ENCODE measurements at regions not wholly inside any gene's neighbourhood (a gene's known extent, or its start where the extent isn't known, plus 50 kb on each side); places are given as distances from the start of the nearest gene placed in this dataset.

GRCh38 chr4:126568652-126569570 lies 1063.8 kb upstream of the INTU start:
- Histone ChIP-seq H3K27me3 (no peaks in the 10 kb centered on the region), H3K36me3 (no peaks in the 10 kb centered on the region), H3K4me1 (no peaks in the 10 kb centered on the region), H3K9me3 (no peaks in the 10 kb centered on the region), H3K4me3 (no peak overlapping the region), H3K27ac (no peak overlapping the region)
- DNase-seq = no peak
- TF ChIP-seq POLR2A (IDR thresholded peaks at IDR 0.05) (no peak), POLR2AphosphoS5 (IDR thresholded peaks at IDR 0.05) (no peak), CTCF (IDR thresholded peaks at IDR 0.05) (no peak), EP300 (IDR thresholded peaks at IDR 0.05) (no peak)
- WGBS, 2 donors = 56 to 69% methylated on average over 7 of the region's 7 CpGs
- intact Hi-C loops (cut with DNase I) = no loop called here

GRCh38 chr4:126572264-126572663 lies 1060.5 kb upstream of the INTU start:
- Histone ChIP-seq H3K4me1 (no peaks in the 10 kb centered on the region), H3K9me3 (no peaks in the 10 kb centered on the region), H3K36me3 (no peaks in the 10 kb centered on the region), H3K27ac (no peak overlapping the region), H3K4me3 (no peak overlapping the region), H3K27me3 (no peaks in the 10 kb centered on the region)
- no peak for DNase-seq
- WGBS, 2 donors = 46 to 57% methylated on average over 2 of the region's 2 CpGs
- intact Hi-C loops (cut with DNase I) = no loop called here
- TF ChIP-seq EP300 (IDR thresholded peaks at IDR 0.05) = no peak
- no peak for TF ChIP-seq POLR2AphosphoS5 (IDR thresholded peaks at IDR 0.05)
- TF ChIP-seq CTCF (IDR thresholded peaks at IDR 0.05) = no peak
- TF ChIP-seq POLR2A (IDR thresholded peaks at IDR 0.05) = no peak

DNA sequence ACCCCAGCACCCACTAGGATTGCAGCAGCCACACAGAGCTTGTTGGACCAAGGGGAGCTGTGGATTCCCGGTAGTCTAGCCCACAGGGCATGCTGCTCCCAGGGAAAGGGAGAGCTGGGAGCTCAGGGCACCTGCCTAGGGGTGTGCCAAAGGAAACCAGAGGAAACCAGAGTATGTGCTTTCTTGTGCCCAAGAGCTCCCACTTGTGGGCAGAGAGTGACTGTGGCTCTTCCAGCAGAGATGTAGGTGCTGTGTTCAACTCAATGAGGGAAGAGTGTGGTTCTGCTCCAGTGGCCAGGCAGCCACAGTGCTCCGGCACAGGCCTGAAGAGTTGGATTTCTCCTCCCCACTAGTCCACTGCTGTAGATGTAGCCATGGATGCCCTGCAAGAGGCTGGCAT lies 1050.0 kb upstream of the INTU start:
- no peak overlapping the region for H3K27ac ChIP-seq
- intact Hi-C loops (cut with DNase I) = no loop called here
- no peaks in the 10 kb centered on the region for H3K9me3 ChIP-seq
- H3K4me3 ChIP-seq = no peak overlapping the region
- no peaks in the 10 kb centered on the region for H3K36me3 ChIP-seq
- DNase-seq = no peak
- 77 to 88% methylated on average over 2 of the region's 2 CpGs for WGBS, 2 donors
- TF ChIP-seq CTCF (IDR thresholded peaks at IDR 0.05) (no peak), EP300 (IDR thresholded peaks at IDR 0.05) (no peak), POLR2A (IDR thresholded peaks at IDR 0.05) (no peak)
- no peaks in the 10 kb centered on the region for H3K4me1 ChIP-seq
- no peaks in the 10 kb centered on the region for H3K27me3 ChIP-seq

DNA sequence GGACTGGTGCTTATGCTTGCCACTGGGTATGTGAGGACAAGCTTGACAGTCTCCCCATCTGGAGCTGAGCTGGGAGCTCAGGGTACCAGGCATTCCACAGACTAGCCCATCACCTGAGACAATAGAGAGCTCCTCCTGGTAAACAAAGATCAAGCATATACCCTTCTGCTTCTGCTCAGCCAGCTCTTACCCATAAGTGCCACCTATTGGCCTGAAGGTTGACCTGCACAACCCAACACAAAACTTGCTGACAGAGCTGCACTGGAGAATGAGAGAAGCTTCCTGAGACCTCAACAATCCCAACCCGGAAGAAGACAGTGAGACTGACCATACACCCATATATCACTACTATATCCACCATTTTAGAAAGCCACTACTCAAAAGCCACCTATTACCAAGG lies 1049.2 kb upstream of the INTU start:
- Histone ChIP-seq H3K36me3 (no peaks in the 10 kb centered on the region), H3K27ac (no peak overlapping the region), H3K9me3 (no peaks in the 10 kb centered on the region), H3K27me3 (no peaks in the 10 kb centered on the region), H3K4me3 (no peak overlapping the region), H3K4me1 (no peaks in the 10 kb centered on the region)
- WGBS, 2 donors = 70 to 79% methylated on average over 1 of the region's 1 CpG
- intact Hi-C loops (cut with DNase I) = no loop called here
- TF ChIP-seq CTCF (IDR thresholded peaks at IDR 0.05) (no peak), POLR2A (IDR thresholded peaks at IDR 0.05) (no peak), POLR2AphosphoS5 (IDR thresholded peaks at IDR 0.05) (no peak)
- no peak for DNase-seq

GRCh38 chr4:126591583-126591982 lies 1041.2 kb upstream of the INTU start:
- H3K27ac ChIP-seq = no peak overlapping the region
- H3K4me1 ChIP-seq = peaks cover 0 to 14% (median 0%) of the 10 kb centered on the region in 4 donors
- H3K4me3 ChIP-seq = no peak overlapping the region
- H3K27me3 ChIP-seq = no peaks in the 10 kb centered on the region
- intact Hi-C loops (cut with DNase I) = no loop called here
- no peak for DNase-seq
- peaks cover 0 to 3% (median 0%) of the 10 kb centered on the region in 4 donors for H3K9me3 ChIP-seq
- TF ChIP-seq POLR2A (IDR thresholded peaks at IDR 0.05) (no peak), CTCF (IDR thresholded peaks at IDR 0.05) (no peak), POLR2AphosphoS5 (IDR thresholded peaks at IDR 0.05) (no peak), EP300 (IDR thresholded peaks at IDR 0.05) (no peak)
- no peaks in the 10 kb centered on the region for H3K36me3 ChIP-seq
